ENCODE measurements at regions not wholly inside any gene's neighbourhood (a gene's known extent, or its start where the extent isn't known, plus 50 kb on each side); places are given as distances from the start of the nearest gene placed in this dataset.

DNA sequence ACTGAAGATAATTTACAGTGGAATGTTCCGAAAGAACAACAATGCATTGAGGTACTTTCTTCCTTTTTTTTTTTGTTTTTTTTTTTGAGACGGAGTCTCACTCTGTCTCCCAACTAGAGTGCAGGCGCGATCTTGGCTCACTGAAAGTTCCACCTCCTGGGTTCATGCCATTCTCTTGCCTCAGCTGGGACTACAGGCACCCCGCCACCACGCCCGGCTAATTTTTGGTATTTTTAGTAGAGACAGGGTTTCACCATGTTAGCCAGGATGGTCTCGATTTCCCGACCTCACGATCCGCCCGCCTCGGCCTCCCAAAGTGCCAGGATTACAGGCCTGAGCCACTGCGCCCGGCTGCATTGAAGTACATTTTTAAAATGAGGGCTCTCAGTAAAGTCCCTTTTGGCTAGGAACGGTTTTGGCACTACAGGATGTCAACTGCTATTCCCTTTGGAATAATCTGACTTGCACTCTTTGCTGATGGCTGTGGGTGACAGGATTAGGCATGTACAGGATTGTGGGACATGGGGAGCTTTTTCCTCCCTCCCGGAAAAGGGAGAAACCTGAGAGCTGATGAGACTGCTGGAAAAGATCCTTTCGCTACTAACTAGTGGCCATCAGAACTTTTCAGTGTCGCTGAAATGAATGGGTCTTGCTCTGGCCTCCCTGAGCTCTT, 56.9 kb upstream of the EDEM3 start:
- Histone ChIP-seq H3F3A (ENCODE audit: control insufficient read depth, insufficient read depth) (no peaks in the 10 kb centered on the region), H3K4me2 (ENCODE audit: low read length) (no peak overlapping the region), H3K4me3 (ENCODE audit: low read length) (no peak overlapping the region), H4K20me1 (ENCODE audit: control insufficient read depth, insufficient read depth, low read depth, low read length) (no peaks in the 10 kb centered on the region), H3K36me3 (ENCODE audit: control insufficient read depth, low read length) (0 out of 2 replicates have a peak, but pooled peaks cover 3% of the 10 kb centered on the region), H3K27me3 (ENCODE audit: control insufficient read depth, low read length) (no peaks in the 10 kb centered on the region), H3K79me2 (ENCODE audit: control insufficient read depth, low read length) (no peaks in the 10 kb centered on the region), H3K27ac (ENCODE audit: low read depth, low read length) (no peak overlapping the region), H3K4me1 (ENCODE audit: control insufficient read depth, low read length) (no peaks in the 10 kb centered on the region), H3K9me3 (ENCODE audit: control insufficient read depth, insufficient read depth, low read length) (peaks cover 16% of the 10 kb centered on the region), H3K9me2 (replicated peaks; ENCODE audit: control insufficient read depth, low read length) (no peaks in the 10 kb centered on the region)
- TF ChIP-seq, protein P1, sequence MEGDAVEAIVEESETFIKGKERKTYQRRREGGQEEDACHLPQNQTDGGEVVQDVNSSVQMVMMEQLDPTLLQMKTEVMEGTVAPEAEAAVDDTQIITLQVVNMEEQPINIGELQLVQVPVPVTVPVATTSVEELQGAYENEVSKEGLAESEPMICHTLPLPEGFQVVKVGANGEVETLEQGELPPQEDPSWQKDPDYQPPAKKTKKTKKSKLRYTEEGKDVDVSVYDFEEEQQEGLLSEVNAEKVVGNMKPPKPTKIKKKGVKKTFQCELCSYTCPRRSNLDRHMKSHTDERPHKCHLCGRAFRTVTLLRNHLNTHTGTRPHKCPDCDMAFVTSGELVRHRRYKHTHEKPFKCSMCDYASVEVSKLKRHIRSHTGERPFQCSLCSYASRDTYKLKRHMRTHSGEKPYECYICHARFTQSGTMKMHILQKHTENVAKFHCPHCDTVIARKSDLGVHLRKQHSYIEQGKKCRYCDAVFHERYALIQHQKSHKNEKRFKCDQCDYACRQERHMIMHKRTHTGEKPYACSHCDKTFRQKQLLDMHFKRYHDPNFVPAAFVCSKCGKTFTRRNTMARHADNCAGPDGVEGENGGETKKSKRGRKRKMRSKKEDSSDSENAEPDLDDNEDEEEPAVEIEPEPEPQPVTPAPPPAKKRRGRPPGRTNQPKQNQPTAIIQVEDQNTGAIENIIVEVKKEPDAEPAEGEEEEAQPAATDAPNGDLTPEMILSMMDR (IDR thresholded peaks at IDR 0.05; ENCODE audit: low read depth, low read length, poor library complexity, severe bottlenecking): no peak
- no peak for TF ChIP-seq EZH2phosphoT487 (IDR thresholded peaks at IDR 0.05; ENCODE audit: borderline replicate concordance, low read length)

- H4K20me1 ChIP-seq (ENCODE audit: control insufficient read depth, insufficient read depth, low read depth, low read length): no peaks in the 10 kb centered on the region
- H3K36me3 ChIP-seq (ENCODE audit: control insufficient read depth, low read length): 0 out of 2 replicates have a peak, but pooled peaks cover 3% of the 10 kb centered on the region
These were observed 56.2 kb upstream of the EDEM3 start for GRCh38 chr1:184810735-184811343.

DNA sequence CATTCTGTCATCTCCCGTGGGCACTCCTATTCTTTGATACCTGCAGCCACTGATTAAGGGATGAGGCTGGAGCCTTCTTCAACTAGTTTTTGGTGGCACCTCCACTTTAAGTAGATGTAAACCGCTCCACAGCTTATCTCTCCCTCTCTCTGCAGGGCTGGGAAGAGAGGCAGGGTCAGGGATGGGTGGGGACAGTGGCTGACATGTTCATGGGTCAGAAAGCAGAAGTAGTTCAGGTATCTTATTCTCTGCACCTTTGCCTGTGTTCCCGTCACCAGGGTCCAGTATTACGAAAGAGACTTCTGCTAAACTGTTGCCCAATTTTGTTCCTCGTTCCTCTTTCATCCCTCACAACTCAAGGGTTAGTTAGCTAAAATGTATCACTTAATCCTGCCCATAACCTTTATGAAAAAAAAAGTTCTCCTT, 51.7 kb upstream of the EDEM3 start:
- Histone ChIP-seq H3K9me3 (ENCODE audit: control insufficient read depth, insufficient read depth, low read length) (no peaks in the 10 kb centered on the region), H3K4me1 (ENCODE audit: control insufficient read depth, low read length) (peaks cover 10% of the 10 kb centered on the region), H3K9me2 (replicated peaks; ENCODE audit: control insufficient read depth, low read length) (no peaks in the 10 kb centered on the region), H3K4me3 (ENCODE audit: low read length) (no peak overlapping the region), H3K36me3 (ENCODE audit: control insufficient read depth, low read length) (no peaks in the 10 kb centered on the region), H3K27ac (ENCODE audit: low read depth, low read length) (no peak overlapping the region), H4K20me1 (ENCODE audit: control insufficient read depth, insufficient read depth, low read depth, low read length) (no peaks in the 10 kb centered on the region), H3F3A (ENCODE audit: control insufficient read depth, insufficient read depth) (no peaks in the 10 kb centered on the region), H3K27me3 (ENCODE audit: control insufficient read depth, low read length) (no peaks in the 10 kb centered on the region), H3K79me2 (ENCODE audit: control insufficient read depth, low read length) (no peaks in the 10 kb centered on the region), H3K4me2 (ENCODE audit: low read length) (no peak overlapping the region)
- TF ChIP-seq, protein P1 (IDR thresholded peaks at IDR 0.05; ENCODE audit: low read depth, low read length, poor library complexity, severe bottlenecking): no peak
- no peak for TF ChIP-seq EZH2phosphoT487 (IDR thresholded peaks at IDR 0.05; ENCODE audit: borderline replicate concordance, low read length)

More at GRCh38 chr1:184810735-184811343, 56.2 kb upstream of the EDEM3 start:
- H3K9me3 ChIP-seq (ENCODE audit: control insufficient read depth, insufficient read depth, low read length): peaks cover 16% of the 10 kb centered on the region
- peaks cover 4% of the 10 kb centered on the region for H3K4me1 ChIP-seq (ENCODE audit: control insufficient read depth, low read length)
- no peaks in the 10 kb centered on the region for H3K79me2 ChIP-seq (ENCODE audit: control insufficient read depth, low read length)
- H3K9me2 ChIP-seq (replicated peaks; ENCODE audit: control insufficient read depth, low read length): no peaks in the 10 kb centered on the region
- no peak overlapping the region for H3K4me2 ChIP-seq (ENCODE audit: low read length)
- H3K4me3 ChIP-seq (ENCODE audit: low read length): no peak overlapping the region
- H3K27me3 ChIP-seq (ENCODE audit: control insufficient read depth, low read length): no peaks in the 10 kb centered on the region
- no peak for TF ChIP-seq EZH2phosphoT487 (IDR thresholded peaks at IDR 0.05; ENCODE audit: borderline replicate concordance, low read length)
- TF ChIP-seq, protein P1 (IDR thresholded peaks at IDR 0.05; ENCODE audit: low read depth, low read length, poor library complexity, severe bottlenecking): no peak
- H3F3A ChIP-seq (ENCODE audit: control insufficient read depth, insufficient read depth): no peaks in the 10 kb centered on the region
- no peak overlapping the region for H3K27ac ChIP-seq (ENCODE audit: low read depth, low read length)

Measured in DOHH2 (cell line).